Immature natural killer cell (primary cell): ENCODE measurements at regions not wholly inside any gene's neighbourhood (a gene's known extent, or its start where the extent isn't known, plus 50 kb on each side); places are given as distances from the start of the nearest gene placed in this dataset.

ENCODE experiments used
- DNase-seq, 3 donors: peaks; one replicate each; pipeline ENCODE4 v3.0.0; 2022; ENCODE audit warnings: mixed read lengths in 1 of 3
- H3K27ac Mint-ChIP-seq, 6 donors: one replicate each; pipeline ENCODE4 v1.8.0; 2020; ENCODE audit warnings: mixed read lengths in 6 of 6, mild to moderate bottlenecking in 5 of 6, inconsistent platforms in 4 of 6, moderate library complexity in 3 of 6
- H3K27me3 Mint-ChIP-seq, 3 donors: one replicate each; pipeline ENCODE4 v1.8.0; 2020 to 2021; ENCODE audit warnings: low read depth in 3 of 3, mild to moderate bottlenecking in 3 of 3, mixed read lengths in 3 of 3, moderate library complexity in 3 of 3, inconsistent platforms in 1 of 3
- H3K36me3 Mint-ChIP-seq, 3 donors: one replicate each; pipeline ENCODE4 v1.8.0; 2020; ENCODE audit warnings: mixed read lengths in 3 of 3, inconsistent platforms in 2 of 3, mild to moderate bottlenecking in 2 of 3
- H3K4me1 Mint-ChIP-seq, 2 donors: one replicate each; pipeline ENCODE4 v1.8.0; 2020; ENCODE audit warnings: inconsistent platforms in 2 of 2, mild to moderate bottlenecking in 2 of 2, mixed read lengths in 2 of 2, moderate library complexity in 1 of 2
- H3K4me3 Mint-ChIP-seq, 5 donors: one replicate each; pipeline ENCODE4 v1.8.0; 2020; ENCODE audit warnings: mild to moderate bottlenecking in 5 of 5, mixed read lengths in 5 of 5, inconsistent platforms in 3 of 5, moderate library complexity in 3 of 5
- H3K9me3 Mint-ChIP-seq, 6 donors: one replicate each; pipeline ENCODE4 v1.8.0; 2020; ENCODE audit warnings: mild to moderate bottlenecking in 6 of 6, mixed read lengths in 6 of 6, inconsistent platforms in 4 of 6, moderate library complexity in 3 of 6

DNA sequence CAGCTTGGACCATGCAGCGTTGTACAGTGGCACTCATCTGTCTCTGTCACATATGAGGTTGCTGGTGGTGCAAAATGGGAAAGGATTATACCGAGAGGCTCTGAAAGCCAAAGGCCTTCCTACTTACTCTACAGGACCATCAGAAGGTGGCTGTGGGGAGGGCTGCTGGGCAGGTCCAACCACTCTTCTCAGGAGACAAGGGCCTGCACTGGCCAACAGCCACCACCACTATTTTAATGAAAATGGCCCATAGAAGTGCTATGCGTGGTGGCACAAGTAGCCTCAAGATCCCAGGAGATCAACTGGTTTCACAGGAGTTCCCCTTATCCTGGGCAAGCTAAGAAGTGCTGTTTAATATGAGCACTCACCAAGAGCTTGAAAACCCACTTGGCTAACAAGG is 52.3 kb downstream of the MRPL57 start:
- DNase-seq: no peak
- Mint-ChIP-seq H3K27ac (no peak overlapping the region), H3K36me3 (no peaks in the 10 kb centered on the region), H3K9me3 (no peaks in the 10 kb centered on the region), H3K4me1 (no peaks in the 10 kb centered on the region), H3K4me3 (no peak overlapping the region), H3K27me3 (peaks cover 2 to 7% (median 5%) of the 10 kb centered on the region in 3 donors)

GRCh38 chr13:21229241-21230024 is 53.0 kb downstream of the MRPL57 start:
- Mint-ChIP-seq H3K9me3 (no peaks in the 10 kb centered on the region), H3K36me3 (no peaks in the 10 kb centered on the region), H3K4me1 (no peaks in the 10 kb centered on the region), H3K27ac (peak overlapping the region in 1 of 6 donors; percentile 62), H3K27me3 (peaks cover 2 to 5% (median 5%) of the 10 kb centered on the region in 3 donors), H3K4me3 (no peak overlapping the region)
- DNase-seq: no peak

- Mint-ChIP-seq H3K4me3 (no peak overlapping the region), H3K9me3 (no peaks in the 10 kb centered on the region), H3K36me3 (no peaks in the 10 kb centered on the region), H3K4me1 (no peaks in the 10 kb centered on the region), H3K27me3 (peaks cover 2 to 5% (median 4%) of the 10 kb centered on the region in 3 donors), H3K27ac (no peak overlapping the region)
- no peak for DNase-seq
Observed at GRCh38 chr13:21230516-21230915, 54.1 kb downstream of the MRPL57 start.

DNA sequence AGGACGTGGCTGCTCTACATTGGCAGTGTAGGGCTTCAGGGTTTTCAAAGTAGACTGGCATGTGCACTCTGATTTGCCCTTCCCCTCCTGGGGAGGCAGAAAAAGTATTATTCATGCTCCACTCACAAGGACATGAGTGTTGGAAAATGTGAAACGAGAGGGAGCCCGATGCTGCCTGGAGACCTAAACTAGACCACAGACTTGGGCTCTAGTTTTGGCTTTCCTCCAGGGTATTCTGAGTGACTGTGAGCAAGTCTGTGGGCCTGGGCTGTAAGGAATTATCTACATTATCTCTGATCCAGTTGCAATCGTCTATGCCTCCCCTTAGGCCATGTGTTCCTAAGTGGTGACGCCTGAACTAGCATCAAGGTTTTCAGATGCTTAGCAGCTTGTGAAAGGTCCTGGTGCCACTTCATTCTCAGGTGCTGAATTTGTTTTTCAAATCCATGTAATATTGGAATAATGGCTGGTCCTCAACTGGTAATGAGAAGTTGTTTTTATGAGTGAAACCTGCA is 55.0 kb downstream of the MRPL57 start:
- H3K9me3 Mint-ChIP-seq: no peaks in the 10 kb centered on the region
- H3K27me3 Mint-ChIP-seq: peaks cover 4 to 5% (median 4%) of the 10 kb centered on the region in 3 donors
- H3K27ac Mint-ChIP-seq: no peak overlapping the region
- H3K4me1 Mint-ChIP-seq: no peaks in the 10 kb centered on the region
- H3K36me3 Mint-ChIP-seq: no peaks in the 10 kb centered on the region
- no peak for DNase-seq
- no peak overlapping the region for H3K4me3 Mint-ChIP-seq

DNA sequence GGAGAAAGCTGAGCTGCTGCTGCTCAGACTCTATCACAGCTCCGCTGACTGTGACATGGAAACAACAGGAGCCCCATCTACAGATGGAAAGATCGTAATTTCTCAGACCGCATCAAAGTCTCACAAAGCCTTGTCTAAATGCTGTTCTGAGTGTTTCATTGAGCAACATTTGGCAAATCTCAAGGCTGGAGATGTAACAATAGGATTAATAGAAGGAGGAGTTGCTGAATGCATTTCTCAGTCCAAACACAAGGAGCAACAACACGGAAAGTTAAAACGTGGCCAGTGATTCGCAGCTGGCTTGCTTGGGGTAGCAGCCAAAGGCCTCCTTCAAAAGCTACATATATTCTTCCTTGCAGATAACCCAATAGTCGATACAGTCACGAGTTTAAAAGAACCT is 55.7 kb downstream of the MRPL57 start:
- Mint-ChIP-seq H3K27ac (no peak overlapping the region), H3K4me1 (no peaks in the 10 kb centered on the region), H3K36me3 (no peaks in the 10 kb centered on the region), H3K27me3 (peaks cover 2 to 5% (median 4%) of the 10 kb centered on the region in 3 donors), H3K4me3 (no peak overlapping the region), H3K9me3 (no peaks in the 10 kb centered on the region)
- DNase-seq: no peak

GRCh38 chr13:21232599-21232998 is 56.1 kb downstream of the MRPL57 start:
- Mint-ChIP-seq H3K9me3 (no peaks in the 10 kb centered on the region), H3K4me3 (no peak overlapping the region), H3K36me3 (no peaks in the 10 kb centered on the region), H3K27ac (no peak overlapping the region), H3K27me3 (peaks cover 2 to 5% (median 4%) of the 10 kb centered on the region in 3 donors), H3K4me1 (no peaks in the 10 kb centered on the region)
- DNase-seq: no peak

DNA sequence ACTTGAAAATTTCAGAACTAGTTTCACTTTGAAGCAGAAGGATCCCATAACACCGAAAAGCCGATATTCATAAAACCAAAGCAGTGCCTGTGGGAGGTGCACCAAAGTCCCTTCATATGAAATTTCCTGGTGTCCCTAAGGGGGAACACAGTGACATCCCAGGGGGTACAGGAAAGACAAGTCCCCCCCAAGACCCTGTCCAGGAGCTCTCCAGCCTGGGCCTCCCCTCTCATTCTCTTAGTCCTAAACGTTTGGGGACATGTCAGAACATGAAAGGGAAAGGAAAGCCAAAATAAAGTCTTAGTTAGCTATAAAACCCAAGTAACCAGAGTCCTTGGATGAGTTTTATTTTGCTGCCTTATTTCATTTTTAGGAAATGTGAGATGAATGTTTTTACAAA is 56.6 kb downstream of the MRPL57 start:
- Mint-ChIP-seq H3K27ac (no peak overlapping the region), H3K4me1 (no peaks in the 10 kb centered on the region), H3K27me3 (peaks cover 2 to 5% (median 2%) of the 10 kb centered on the region in 3 donors), H3K4me3 (no peak overlapping the region), H3K36me3 (no peaks in the 10 kb centered on the region), H3K9me3 (no peaks in the 10 kb centered on the region)
- DNase-seq: no peak

GRCh38 chr13:21234526-21234925 is 58.1 kb downstream of the MRPL57 start:
- Mint-ChIP-seq H3K27me3 (peaks cover 2 to 3% (median 2%) of the 10 kb centered on the region in 3 donors), H3K9me3 (no peaks in the 10 kb centered on the region), H3K4me3 (no peak overlapping the region), H3K4me1 (no peaks in the 10 kb centered on the region), H3K36me3 (no peaks in the 10 kb centered on the region), H3K27ac (no peak overlapping the region)
- no peak for DNase-seq

DNA sequence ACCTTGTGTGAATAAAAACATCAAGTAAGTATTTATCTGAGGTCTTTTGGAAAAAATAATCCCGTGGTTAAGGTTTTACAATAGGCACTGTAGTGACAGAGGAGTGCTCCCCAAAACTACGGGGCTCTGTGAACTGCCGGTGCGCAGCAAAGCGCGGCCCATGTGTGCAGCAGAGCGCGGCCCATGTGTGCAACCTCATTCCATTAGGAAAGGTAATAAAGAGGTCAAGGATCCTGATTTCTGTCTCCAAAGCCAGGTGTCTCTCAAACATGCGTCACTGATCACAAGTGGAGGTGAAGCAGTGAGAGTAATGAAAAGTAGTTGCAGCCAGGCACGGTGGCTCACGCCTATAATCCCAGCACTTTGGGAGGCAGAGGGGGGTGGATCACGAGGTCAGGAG is 58.7 kb downstream of the MRPL57 start:
- no peak overlapping the region for H3K27ac Mint-ChIP-seq
- no peaks in the 10 kb centered on the region for H3K4me1 Mint-ChIP-seq
- H3K9me3 Mint-ChIP-seq: no peaks in the 10 kb centered on the region
- H3K4me3 Mint-ChIP-seq: no peak overlapping the region
- H3K27me3 Mint-ChIP-seq: peaks cover 2 to 3% (median 2%) of the 10 kb centered on the region in 3 donors
- no peaks in the 10 kb centered on the region for H3K36me3 Mint-ChIP-seq
- DNase-seq: no peak

GRCh38 chr13:21237081-21237480 is 60.6 kb downstream of the MRPL57 start:
- peaks cover 2% of the 10 kb centered on the region in 3 donors for H3K27me3 Mint-ChIP-seq
- H3K27ac Mint-ChIP-seq: no peak overlapping the region
- no peak for DNase-seq
- no peaks in the 10 kb centered on the region for H3K9me3 Mint-ChIP-seq
- H3K4me1 Mint-ChIP-seq: peaks cover 0 to 2% of the 10 kb centered on the region in 2 donors
- no peak overlapping the region for H3K4me3 Mint-ChIP-seq
- H3K36me3 Mint-ChIP-seq: no peaks in the 10 kb centered on the region

GRCh38 chr13:21238267-21238666 is 61.8 kb downstream of the MRPL57 start:
- Mint-ChIP-seq H3K27me3 (peaks cover 0 to 2% (median 2%) of the 10 kb centered on the region in 3 donors), H3K36me3 (no peaks in the 10 kb centered on the region), H3K4me3 (no peak overlapping the region), H3K4me1 (peaks cover 0 to 2% of the 10 kb centered on the region in 2 donors), H3K27ac (no peak overlapping the region), H3K9me3 (peaks cover 0 to 2% (median under 1%) of the 10 kb centered on the region in 6 donors)
- DNase-seq: no peak

DNA sequence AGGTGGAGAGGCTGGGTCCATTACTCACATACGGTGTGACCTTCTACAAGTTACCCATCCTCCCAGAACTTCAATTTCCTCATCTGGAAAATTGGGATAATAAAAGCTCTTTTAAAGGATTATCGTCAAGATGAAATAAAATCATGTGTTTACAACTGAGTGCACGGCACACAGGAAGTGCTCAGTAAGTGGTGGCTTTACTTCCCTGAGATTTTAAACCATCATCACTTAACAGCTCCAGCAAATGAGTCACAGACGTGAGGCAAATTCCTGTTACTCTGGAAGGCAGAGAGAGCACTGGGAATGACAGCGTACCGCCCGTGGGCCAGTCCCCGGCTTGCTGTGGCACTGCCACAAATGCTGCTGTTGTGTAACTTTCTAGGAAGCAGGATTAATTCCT is 64.1 kb downstream of the MRPL57 start:
- Mint-ChIP-seq H3K36me3 (no peaks in the 10 kb centered on the region), H3K4me1 (peaks cover 0 to 2% of the 10 kb centered on the region in 2 donors), H3K9me3 (peaks cover 0 to 2% (median under 1%) of the 10 kb centered on the region in 6 donors), H3K4me3 (no peak overlapping the region), H3K27me3 (peaks cover 0 to 2% (median 2%) of the 10 kb centered on the region in 3 donors), H3K27ac (peak overlapping the region in 1 of 6 donors; percentile 53)
- DNase-seq: no peak

- no peaks in the 10 kb centered on the region for H3K36me3 Mint-ChIP-seq
- DNase-seq: no peak
- H3K4me3 Mint-ChIP-seq: no peak overlapping the region
- H3K27me3 Mint-ChIP-seq: peaks cover 0 to 2% (median 0%) of the 10 kb centered on the region in 3 donors
- H3K4me1 Mint-ChIP-seq: peaks cover 0 to 2% of the 10 kb centered on the region in 2 donors
- peaks cover 0 to 2% (median under 1%) of the 10 kb centered on the region in 6 donors for H3K9me3 Mint-ChIP-seq
- no peak overlapping the region for H3K27ac Mint-ChIP-seq
Observed at GRCh38 chr13:21242236-21242635, 65.8 kb downstream of the MRPL57 start.

- Mint-ChIP-seq H3K36me3 (no peaks in the 10 kb centered on the region), H3K9me3 (peaks cover 0 to 2% (median under 1%) of the 10 kb centered on the region in 6 donors), H3K4me1 (peaks cover 0 to 2% of the 10 kb centered on the region in 2 donors), H3K27ac (no peak overlapping the region), H3K27me3 (peaks cover 0 to 2% (median 2%) of the 10 kb centered on the region in 3 donors), H3K4me3 (no peak overlapping the region)
- DNase-seq: no peak
Observed at GRCh38 chr13:21243045-21243897, 66.8 kb downstream of the MRPL57 start.
